Smooth muscle cell (in vitro differentiated cells): ENCODE measurements at regions not wholly inside any gene's neighbourhood (a gene's known extent, or its start where the extent isn't known, plus 50 kb on each side); places are given as distances from the start of the nearest gene placed in this dataset.

Source experiments
- DNase-seq: peaks from one replicate; lab custom pipeline; 2025; ENCODE audit not compliant: unreplicated experiment; lab: John Stamatoyannopoulos, UW
- H2AFZ ChIP-seq: fragments of 200-600 bp; sonication (generic); 2 replicates; pipeline ENCODE4 v1.6.0; 2016; ENCODE audit warnings: antibody characterized with exemption, low read depth, mild to moderate bottlenecking
- H3F3A ChIP-seq: fragments of 200-600 bp; sonication (generic); 2 replicates; pipeline ENCODE4 v1.6.0; 2017; ENCODE audit warnings: antibody characterized with exemption, low read depth
- H3K27ac ChIP-seq: fragments of 200-600 bp; sonication (generic); 2 replicates; pipeline ENCODE4 v1.5.1; 2016; ENCODE audit warnings: low read depth, mild to moderate bottlenecking
- H3K27me3 ChIP-seq: fragments of 200-600 bp; sonication (generic); 2 replicates; pipeline ENCODE4 v1.6.1; 2016; ENCODE audit warnings: low read depth, mild to moderate bottlenecking
- H3K36me3 ChIP-seq: fragments of 200-600 bp; sonication (generic); 2 replicates; pipeline ENCODE4 v1.5.1; 2016; ENCODE audit warnings: low read depth
- H3K4me1 ChIP-seq: fragments of 200-600 bp; sonication (generic); 2 replicates; pipeline ENCODE4 v1.5.1; 2016; ENCODE audit warnings: low read depth
- H3K4me2 ChIP-seq: fragments of 200-600 bp; sonication (generic); 2 replicates; pipeline ENCODE4 v1.6.0; 2016; ENCODE audit warnings: mild to moderate bottlenecking
- H3K4me3 ChIP-seq: fragments of 200-600 bp; sonication (generic); 2 replicates; pipeline ENCODE4 v1.5.1; 2016; ENCODE audit warnings: mild to moderate bottlenecking
- H3K79me2 ChIP-seq: fragments of 200-600 bp; sonication (generic); 2 replicates; pipeline ENCODE4 v1.6.0; 2016; ENCODE audit warnings: low read depth, mild to moderate bottlenecking
- H3K9ac ChIP-seq: fragments of 200-600 bp; sonication (generic); 2 replicates; pipeline ENCODE4 v1.6.0; 2016; ENCODE audit warnings: low read depth
- H3K9me3 ChIP-seq: fragments of 200-600 bp; sonication (generic); replicated peaks from 2 replicates; pipeline ENCODE4 v1.5.1; 2016; ENCODE audit warnings: low read depth
- H4K20me1 ChIP-seq: fragments of 200-600 bp; sonication (generic); 2 replicates; pipeline ENCODE4 v1.6.0; 2016; ENCODE audit warnings: low read depth
- CTCF ChIP-seq: fragments of 200-600 bp; sonication (generic); IDR thresholded peaks from 2 replicates; pipeline ENCODE4 v1.5.1; 2017; ENCODE audit warnings: borderline replicate concordance, mild to moderate bottlenecking, antibody characterized with exemption; ENCODE audit not compliant: insufficient read depth, poor library complexity, severe bottlenecking
- WGBS: methylation state at CpG from one replicate; pipeline ENCODE4 v1.1.7; 2016; ENCODE audit warnings: low lambda C conversion rate; 5-methylcytosine and 5-hydroxymethylcytosine counted together

- 83% methylated on average over 9 of the region's 9 CpGs for WGBS
- Histone ChIP-seq H3K4me3 (no peak overlapping the region), H3K4me2 (no peak overlapping the region), H3F3A (no peaks in the 10 kb centered on the region), H3K4me1 (no peaks in the 10 kb centered on the region), H4K20me1 (no peaks in the 10 kb centered on the region), H3K27ac (no peak overlapping the region), H3K27me3 (no peaks in the 10 kb centered on the region), H2AFZ (no peak overlapping the region), H3K36me3 (peaks cover 5% of the 10 kb centered on the region), H3K79me2 (no peaks in the 10 kb centered on the region), H3K9ac (no peak overlapping the region), H3K9me3 (peaks cover 4% of the 10 kb centered on the region)
- TF ChIP-seq CTCF: no peak
- no peak for DNase-seq
These were observed 105.3 kb upstream of the RTL1 start for GRCh38 chr14:101008631-101009336.

DNA sequence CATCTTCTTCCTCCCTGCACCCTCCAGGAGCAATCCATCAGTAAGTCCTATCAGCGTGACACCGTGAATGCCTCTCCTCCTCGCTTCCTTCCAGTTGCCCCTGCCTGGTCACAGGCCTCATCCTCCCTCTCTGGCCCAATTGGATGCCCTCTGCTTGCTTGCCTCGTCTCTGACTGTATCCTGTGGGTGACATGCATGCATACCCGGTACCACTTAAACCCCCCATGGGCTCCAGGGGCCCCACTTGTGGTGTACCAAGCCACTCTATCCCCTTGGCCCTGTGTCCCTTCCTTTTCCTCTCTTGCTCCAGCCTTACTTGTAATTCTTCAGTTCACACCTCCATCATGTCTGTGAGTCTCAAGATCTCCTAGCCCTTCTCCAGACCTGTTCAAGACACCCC lies 106.0 kb upstream of the RTL1 start:
- Histone ChIP-seq H3K4me2 (no peak overlapping the region), H3K9me3 (peaks cover 4% of the 10 kb centered on the region), H3K36me3 (peaks cover 5% of the 10 kb centered on the region), H4K20me1 (no peaks in the 10 kb centered on the region), H3F3A (no peaks in the 10 kb centered on the region), H3K27me3 (no peaks in the 10 kb centered on the region), H3K27ac (no peak overlapping the region), H3K4me1 (no peaks in the 10 kb centered on the region), H3K4me3 (no peak overlapping the region), H3K79me2 (no peaks in the 10 kb centered on the region), H3K9ac (no peak overlapping the region), H2AFZ (no peak overlapping the region)
- DNase-seq: no peak
- 85% methylated on average over 5 of the region's 5 CpGs for whole genome bisulfite sequencing
- no peak for TF ChIP-seq CTCF

DNA sequence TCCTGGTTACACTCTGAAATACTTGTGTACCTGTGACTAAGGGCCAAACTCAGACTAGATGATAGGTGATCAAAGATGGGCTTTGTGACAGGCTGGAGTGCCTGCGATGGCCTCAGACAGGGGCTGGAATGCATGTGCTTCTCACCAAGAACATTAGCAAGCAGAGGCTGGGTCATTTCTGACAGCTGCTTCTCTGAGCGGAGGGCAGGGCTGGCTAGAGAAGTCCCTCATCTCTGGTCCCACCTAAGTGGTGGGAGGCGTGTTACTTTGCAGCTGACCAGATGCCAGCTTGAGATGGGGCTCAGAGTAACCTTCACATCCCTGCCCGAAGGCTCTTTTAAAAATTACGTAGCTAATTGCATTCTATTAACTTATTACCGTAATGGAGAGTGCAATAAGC lies 106.8 kb upstream of the RTL1 start:
- H3K79me2 ChIP-seq: no peaks in the 10 kb centered on the region
- DNase-seq: no peak
- no peak for TF ChIP-seq CTCF
- no peaks in the 10 kb centered on the region for H3K4me1 ChIP-seq
- no peaks in the 10 kb centered on the region for H3K27me3 ChIP-seq
- H4K20me1 ChIP-seq: no peaks in the 10 kb centered on the region
- H2AFZ ChIP-seq: no peak overlapping the region
- WGBS: 94% methylated on average over 6 of the region's 6 CpGs
- H3K4me2 ChIP-seq: no peak overlapping the region
- H3F3A ChIP-seq: no peaks in the 10 kb centered on the region
- no peak overlapping the region for H3K4me3 ChIP-seq
- H3K9ac ChIP-seq: no peak overlapping the region
- H3K27ac ChIP-seq: no peak overlapping the region
- peaks cover 4% of the 10 kb centered on the region for H3K9me3 ChIP-seq
- H3K36me3 ChIP-seq: peaks cover 5% of the 10 kb centered on the region

GRCh38 chr14:101010835-101011234 lies 107.3 kb upstream of the RTL1 start:
- peaks cover 5% of the 10 kb centered on the region for H3K36me3 ChIP-seq
- no peak overlapping the region for H2AFZ ChIP-seq
- H3F3A ChIP-seq: no peaks in the 10 kb centered on the region
- no peak overlapping the region for H3K9ac ChIP-seq
- peaks cover 4% of the 10 kb centered on the region for H3K9me3 ChIP-seq
- DNase-seq: no peak
- H3K4me2 ChIP-seq: no peak overlapping the region
- H3K4me1 ChIP-seq: no peaks in the 10 kb centered on the region
- no peak overlapping the region for H3K4me3 ChIP-seq
- no peak for TF ChIP-seq CTCF
- WGBS: 93% methylated on average over 2 of the region's 2 CpGs
- H3K79me2 ChIP-seq: no peaks in the 10 kb centered on the region
- no peaks in the 10 kb centered on the region for H4K20me1 ChIP-seq
- H3K27ac ChIP-seq: no peak overlapping the region
- no peaks in the 10 kb centered on the region for H3K27me3 ChIP-seq
